ENCODE measurements at regions not wholly inside any gene's neighbourhood (a gene's known extent, or its start where the extent isn't known, plus 50 kb on each side); places are given as distances from the start of the nearest gene placed in this dataset.

DNA sequence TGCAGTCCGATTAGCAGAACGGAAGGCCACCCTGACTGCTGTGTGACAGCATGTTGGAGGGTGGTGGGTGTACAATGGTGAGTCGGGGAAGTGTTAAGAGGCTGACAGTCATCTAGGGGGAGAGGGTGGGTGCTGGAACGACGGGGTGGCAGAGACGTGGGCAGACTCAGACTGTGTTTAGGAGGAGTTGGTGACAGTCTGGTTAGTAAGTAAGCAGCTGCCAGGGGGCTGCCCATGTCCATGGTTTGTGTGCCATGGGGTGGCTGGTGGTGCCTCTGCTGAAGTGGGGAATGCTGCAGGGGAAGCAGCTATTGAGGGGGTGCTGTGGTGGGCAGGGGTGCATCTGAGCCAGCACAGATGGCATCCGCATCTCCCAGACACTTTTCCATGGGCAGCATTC, 51.3 kb upstream of the BOD1 start:
- dilution Hi-C loops (cut with HindIII; ENCODE audit: low sequenced_read_pairs, unreplicated experiment) (no loop called here), in situ Hi-C loops (cut with MboI; ENCODE audit: low sequenced_read_pairs) (no loop called here), intact Hi-C loops (cut with micrococcal nuclease) (no loop called here)
- no peak overlapping the region for H2BK120ac ChIP-seq (ENCODE audit: low read depth, low read length)
- BruUV-seq (replicated peaks) = no TSS peak
- H3K23ac ChIP-seq (ENCODE audit: low read depth, low read length) = no peak overlapping the region
- DNase-seq (no peak), ATAC-seq (ENCODE audit: low read depth) (no peak)
- H3K27ac ChIP-seq (ENCODE audit: insufficient read depth, low read length) = no peak overlapping the region
- H3K4ac ChIP-seq (ENCODE audit: low read depth, low read length) = no peak overlapping the region
- no peak overlapping the region for H2AK9ac ChIP-seq (replicated peaks; ENCODE audit: low read depth, low read length, poor library complexity)
- no peaks in the 10 kb centered on the region for H3K4me1 ChIP-seq (ENCODE audit: control insufficient read depth, insufficient read depth, low read length)
- H3K4me2 ChIP-seq (ENCODE audit: low read depth, low read length) = no peak overlapping the region
- no peaks in the 10 kb centered on the region for H3K36me3 ChIP-seq (ENCODE audit: control insufficient read depth, insufficient read depth, low read length)
- H2AFZ ChIP-seq (replicated peaks; ENCODE audit: low read length, poor library complexity) = no peak overlapping the region
- H4K8ac ChIP-seq (ENCODE audit: low read depth in 2 of 2, low read length in 2 of 2) = no peak overlapping the region
- H4K91ac ChIP-seq (ENCODE audit: insufficient read depth, low read depth, low read length) = no peak overlapping the region
- no peak overlapping the region for H3K56ac ChIP-seq (ENCODE audit: extremely low read depth, insufficient read depth, low read length)
- ChIA-PET POLR2A (ENCODE audit: unreplicated experiment) (no interaction called here), CTCF (no interaction called here)
- no peak overlapping the region for H4K5ac ChIP-seq (ENCODE audit: low read depth, low read length)
- no peak overlapping the region for H3K9ac ChIP-seq (ENCODE audit: low read depth, low read length)
- WGBS, 2 experiments (ENCODE audit: extremely low coverage in 2 of 2, insufficient read length in 1 of 2) = 73% methylated on average over 4 of the region's 7 CpGs; no CpG with 5 or more reads in 1 of the 2 experiments
- no peaks in the 10 kb centered on the region for H3K79me1 ChIP-seq (ENCODE audit: low read depth in 1 of 2, low read length in 2 of 2)
- no peak overlapping the region for H2BK20ac ChIP-seq (ENCODE audit: low read depth, low read length)
- no peak overlapping the region for H3K4me3 ChIP-seq (ENCODE audit: insufficient read depth, low read depth, low read length)
- no peak overlapping the region for H2BK15ac ChIP-seq (ENCODE audit: low read depth, low read length)
- H3K18ac ChIP-seq (ENCODE audit: low read depth, low read length) = no peak overlapping the region
- no peak overlapping the region for H2AK5ac ChIP-seq (ENCODE audit: low read depth, low read length)
- 0 out of 2 replicates have a peak, but pooled peaks cover 4% of the 10 kb centered on the region for H3K9me3 ChIP-seq (ENCODE audit: control insufficient read depth, insufficient read depth, low read length)
- no peaks in the 10 kb centered on the region for H3K9me1 ChIP-seq (ENCODE audit: insufficient read depth, low read length)
- TF ChIP-seq, protein P1, sequence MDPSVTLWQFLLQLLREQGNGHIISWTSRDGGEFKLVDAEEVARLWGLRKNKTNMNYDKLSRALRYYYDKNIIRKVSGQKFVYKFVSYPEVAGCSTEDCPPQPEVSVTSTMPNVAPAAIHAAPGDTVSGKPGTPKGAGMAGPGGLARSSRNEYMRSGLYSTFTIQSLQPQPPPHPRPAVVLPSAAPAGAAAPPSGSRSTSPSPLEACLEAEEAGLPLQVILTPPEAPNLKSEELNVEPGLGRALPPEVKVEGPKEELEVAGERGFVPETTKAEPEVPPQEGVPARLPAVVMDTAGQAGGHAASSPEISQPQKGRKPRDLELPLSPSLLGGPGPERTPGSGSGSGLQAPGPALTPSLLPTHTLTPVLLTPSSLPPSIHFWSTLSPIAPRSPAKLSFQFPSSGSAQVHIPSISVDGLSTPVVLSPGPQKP (IDR thresholded peaks at IDR 0.05; ENCODE audit: borderline replicate concordance, low read depth, low read length) = no peak
- TF ChIP-seq NFE2L2 (IDR thresholded peaks at IDR 0.05; ENCODE audit: low read depth, low read length) = no peak
- no peak for TF ChIP-seq SMC3 (IDR thresholded peaks at IDR 0.05; ENCODE audit: low read depth, low read length)
- TF ChIP-seq FOS (IDR thresholded peaks at IDR 0.05; ENCODE audit: low read depth, low read length) = no peak
- TF ChIP-seq, protein P2, sequence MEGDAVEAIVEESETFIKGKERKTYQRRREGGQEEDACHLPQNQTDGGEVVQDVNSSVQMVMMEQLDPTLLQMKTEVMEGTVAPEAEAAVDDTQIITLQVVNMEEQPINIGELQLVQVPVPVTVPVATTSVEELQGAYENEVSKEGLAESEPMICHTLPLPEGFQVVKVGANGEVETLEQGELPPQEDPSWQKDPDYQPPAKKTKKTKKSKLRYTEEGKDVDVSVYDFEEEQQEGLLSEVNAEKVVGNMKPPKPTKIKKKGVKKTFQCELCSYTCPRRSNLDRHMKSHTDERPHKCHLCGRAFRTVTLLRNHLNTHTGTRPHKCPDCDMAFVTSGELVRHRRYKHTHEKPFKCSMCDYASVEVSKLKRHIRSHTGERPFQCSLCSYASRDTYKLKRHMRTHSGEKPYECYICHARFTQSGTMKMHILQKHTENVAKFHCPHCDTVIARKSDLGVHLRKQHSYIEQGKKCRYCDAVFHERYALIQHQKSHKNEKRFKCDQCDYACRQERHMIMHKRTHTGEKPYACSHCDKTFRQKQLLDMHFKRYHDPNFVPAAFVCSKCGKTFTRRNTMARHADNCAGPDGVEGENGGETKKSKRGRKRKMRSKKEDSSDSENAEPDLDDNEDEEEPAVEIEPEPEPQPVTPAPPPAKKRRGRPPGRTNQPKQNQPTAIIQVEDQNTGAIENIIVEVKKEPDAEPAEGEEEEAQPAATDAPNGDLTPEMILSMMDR (conservative IDR thresholded peaks at IDR 0.05; ENCODE audit: low read depth, low read length) = no peak
- no peak for TF ChIP-seq BHLHE40 (IDR thresholded peaks at IDR 0.05; ENCODE audit: low read depth, low read length)
- no peak for TF ChIP-seq USF2 (IDR thresholded peaks at IDR 0.05; ENCODE audit: low read depth, low read length)
- TF ChIP-seq RFX5 (IDR thresholded peaks at IDR 0.05; ENCODE audit: low read depth, low read length) = no peak
- no peak for TF ChIP-seq POLR2A (IDR thresholded peaks at IDR 0.05; ENCODE audit: low read depth, low read length)
- no peak for TF ChIP-seq CHD1 (IDR thresholded peaks at IDR 0.05; ENCODE audit: low read depth, low read length)
- no peak for TF ChIP-seq MAZ (IDR thresholded peaks at IDR 0.05; ENCODE audit: borderline replicate concordance, low read depth, low read length)
- TF ChIP-seq MXI1 (IDR thresholded peaks at IDR 0.05; ENCODE audit: borderline replicate concordance, low read depth, low read length) = no peak
- TF ChIP-seq RAD21 (IDR thresholded peaks at IDR 0.05; ENCODE audit: low read length) = no peak
- TF ChIP-seq MAFK (IDR thresholded peaks at IDR 0.05; ENCODE audit: low read depth, low read length) = no peak
- no peak for TF ChIP-seq RCOR1 (IDR thresholded peaks at IDR 0.05; ENCODE audit: insufficient replicate concordance, low read length)
- no peak for TF ChIP-seq CEBPB (IDR thresholded peaks at IDR 0.05; ENCODE audit: low read depth, low read length)
- H2BK5ac ChIP-seq (ENCODE audit: low read depth, low read length, poor library complexity, severe bottlenecking) = no peak overlapping the region
- no peak overlapping the region for H3K14ac ChIP-seq (replicated peaks; ENCODE audit: low read depth, low read length)
- H4K20me1 ChIP-seq (ENCODE audit: insufficient read depth, low read length) = no peaks in the 10 kb centered on the region
- H3K27me3 ChIP-seq (ENCODE audit: control insufficient read depth, insufficient read depth, low read length) = peaks cover 12% of the 10 kb centered on the region
